Kidney (tissue), 13 donors: ENCODE measurements at regions not wholly inside any gene's neighbourhood (a gene's known extent, or its start where the extent isn't known, plus 50 kb on each side); places are given as distances from the start of the nearest gene placed in this dataset.

Experiments used
- DNase-seq, 5 donors: peaks; one replicate each; pipeline ENCODE4 v3.0.0-alpha.2; 2013 to 2020
- FAIRE-seq: peaks from 2 replicates; lab custom pipeline; 2012; peaks lifted over from hg19 to GRCh38; lab: Jason Lieb, UNC
- H3K27ac ChIP-seq, 2 donors: one replicate each; pipeline ENCODE4 v1.7.0; 2013; ENCODE audit warnings: low read depth in 2 of 2, low read length in 2 of 2, inconsistent platforms in 1 of 2
- H3K27me3 ChIP-seq: one replicate; pipeline ENCODE4 v1.7.1; 2013; ENCODE audit warnings: low read length, inconsistent platforms; ENCODE audit not compliant: control insufficient read depth, insufficient read depth
- H3K36me3 ChIP-seq, 3 donors: one replicate each; pipeline versions ENCODE4 v1.7.0 to v1.7.1; 2013; ENCODE audit warnings: low read length in 3 of 3, control low read depth in 1 of 3, inconsistent platforms in 1 of 3; ENCODE audit not compliant: insufficient read depth in 3 of 3, control insufficient read depth in 2 of 3
- H3K4me1 ChIP-seq, 3 donors: one replicate each; pipeline versions ENCODE4 v1.7.0 to v1.7.1; 2013; ENCODE audit warnings: low read length in 3 of 3, inconsistent platforms in 1 of 3, low read depth in 1 of 3; ENCODE audit not compliant: control insufficient read depth in 2 of 3, insufficient read depth in 2 of 3
- H3K4me3 ChIP-seq, 3 donors: one replicate each; pipeline versions ENCODE4 v1.7.0 to v1.8.1; 2013; ENCODE audit warnings: low read length in 3 of 3, control low read depth in 1 of 3, inconsistent platforms in 1 of 3
- H3K9ac ChIP-seq, 3 donors: one replicate each; pipeline versions ENCODE4 v1.7.0 to v1.7.1; 2013; ENCODE audit warnings: low read length in 3 of 3, control low read depth in 1 of 3, inconsistent platforms in 1 of 3
- H3K9me3 ChIP-seq, 3 donors: one replicate each; pipeline versions ENCODE4 v1.7.0 to v1.7.1; 2013; ENCODE audit warnings: low read length in 3 of 3, control low read depth in 1 of 3, inconsistent platforms in 1 of 3; ENCODE audit not compliant: control insufficient read depth in 2 of 3, insufficient read depth in 1 of 3
- CTCF ChIP-seq: IDR thresholded peaks from 3 replicates; pipeline ENCODE4 v1.5.1; 2012; ENCODE audit warnings: mild to moderate bottlenecking, moderate library complexity, borderline replicate concordance; ENCODE audit not compliant: insufficient read depth; ENCODE audit errors: extremely low read depth
- intact Hi-C: fragments of 100-400 bp; cut with DNase I; formaldehyde crosslinking; loops from one replicate; pipeline ENCODE4 v1.11.1; 2022
- donor health status: control.
- donor health status: control.
- donor health status: control.
- donor health status: control.
- donor health status: control.
- donor health status: DM: yes; HTN: yes; CAD: no.
- donor health status: Normal renal cell carcinoma (clear cell type).

- intact Hi-C loops, result no loop called here
- no peak overlapping the region for H3K4me3 ChIP-seq
- no peaks in the 10 kb centered on the region for H3K9me3 ChIP-seq
- no peak overlapping the region for H3K9ac ChIP-seq
- no peaks in the 10 kb centered on the region for H3K4me1 ChIP-seq
- no peak for FAIRE-seq
- DNase-seq, result no peak
- no peaks in the 10 kb centered on the region for H3K36me3 ChIP-seq
- no peak overlapping the region for H3K27ac ChIP-seq
- TF ChIP-seq CTCF, result no peak
- no peaks in the 10 kb centered on the region for H3K27me3 ChIP-seq
Measured at GRCh38 chr4:125043486-125043885, 271.3 kb upstream of the FAT4 start.

- Histone ChIP-seq H3K9me3 (no peaks in the 10 kb centered on the region), H3K27ac (no peak overlapping the region), H3K9ac (no peak overlapping the region), H3K4me3 (no peak overlapping the region), H3K27me3 (no peaks in the 10 kb centered on the region), H3K36me3 (no peaks in the 10 kb centered on the region), H3K4me1 (no peaks in the 10 kb centered on the region)
- FAIRE-seq (no peak), DNase-seq (no peak)
- intact Hi-C loops, result no loop called here
- TF ChIP-seq CTCF, result no peak
Measured at GRCh38 chr4:125042041-125042440, 272.7 kb upstream of the FAT4 start.

GRCh38 chr4:125041372-125041930, 273.3 kb upstream of the FAT4 start:
- TF ChIP-seq CTCF, result no peak
- Histone ChIP-seq H3K36me3 (no peaks in the 10 kb centered on the region), H3K27ac (no peak overlapping the region), H3K4me3 (no peak overlapping the region), H3K27me3 (no peaks in the 10 kb centered on the region), H3K4me1 (no peaks in the 10 kb centered on the region), H3K9ac (no peak overlapping the region), H3K9me3 (no peaks in the 10 kb centered on the region)
- no peak for FAIRE-seq
- no peak for DNase-seq
- intact Hi-C loops, result no loop called here

GRCh38 chr4:125039550-125039949, 275.2 kb upstream of the FAT4 start:
- Histone ChIP-seq H3K9me3 (no peaks in the 10 kb centered on the region), H3K4me3 (no peak overlapping the region), H3K4me1 (no peaks in the 10 kb centered on the region), H3K36me3 (no peaks in the 10 kb centered on the region), H3K9ac (no peak overlapping the region), H3K27me3 (no peaks in the 10 kb centered on the region), H3K27ac (no peak overlapping the region)
- TF ChIP-seq CTCF, result no peak
- DNase-seq, result no peak
- intact Hi-C loops, result no loop called here
- no peak for FAIRE-seq
